ENCODE measurements at regions not wholly inside any gene's neighbourhood (a gene's known extent, or its start where the extent isn't known, plus 50 kb on each side); places are given as distances from the start of the nearest gene placed in this dataset.

DNA sequence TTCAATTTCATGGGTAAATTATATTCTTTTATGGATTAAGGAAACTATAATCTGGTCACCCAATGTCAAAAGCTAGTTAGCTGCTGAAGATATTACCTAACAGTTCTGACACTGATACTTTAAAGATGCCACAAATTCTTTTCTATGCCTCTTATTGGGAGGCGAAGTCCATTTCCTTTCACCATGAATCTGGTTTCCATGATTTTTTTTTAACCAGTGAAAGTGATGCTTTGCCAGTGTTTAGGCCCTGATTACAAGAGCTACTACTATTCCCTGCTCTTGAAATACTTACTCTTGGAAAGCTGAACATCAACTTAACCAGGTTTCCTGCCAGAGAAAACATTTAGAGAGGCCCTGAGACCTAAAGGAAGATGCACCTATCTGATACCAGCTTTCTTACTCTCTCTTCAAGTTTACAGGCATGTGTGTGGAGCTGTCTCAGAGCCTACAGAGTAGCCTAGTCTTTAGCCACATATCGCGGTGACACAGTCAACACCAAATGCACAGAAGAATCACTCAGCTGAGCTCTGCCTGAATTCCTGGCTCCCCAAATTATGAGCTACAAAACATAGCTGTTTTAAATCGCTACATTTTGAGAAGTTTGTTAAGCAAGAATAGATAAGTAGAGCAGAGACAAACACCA lies 1280.8 kb downstream of the PCDH7 start:
- H3K4me3 ChIP-seq (ENCODE audit: low read length), result no peak overlapping the region
- no peak for DNase-seq (ENCODE audit: low read depth)
- TF ChIP-seq, protein P1, sequence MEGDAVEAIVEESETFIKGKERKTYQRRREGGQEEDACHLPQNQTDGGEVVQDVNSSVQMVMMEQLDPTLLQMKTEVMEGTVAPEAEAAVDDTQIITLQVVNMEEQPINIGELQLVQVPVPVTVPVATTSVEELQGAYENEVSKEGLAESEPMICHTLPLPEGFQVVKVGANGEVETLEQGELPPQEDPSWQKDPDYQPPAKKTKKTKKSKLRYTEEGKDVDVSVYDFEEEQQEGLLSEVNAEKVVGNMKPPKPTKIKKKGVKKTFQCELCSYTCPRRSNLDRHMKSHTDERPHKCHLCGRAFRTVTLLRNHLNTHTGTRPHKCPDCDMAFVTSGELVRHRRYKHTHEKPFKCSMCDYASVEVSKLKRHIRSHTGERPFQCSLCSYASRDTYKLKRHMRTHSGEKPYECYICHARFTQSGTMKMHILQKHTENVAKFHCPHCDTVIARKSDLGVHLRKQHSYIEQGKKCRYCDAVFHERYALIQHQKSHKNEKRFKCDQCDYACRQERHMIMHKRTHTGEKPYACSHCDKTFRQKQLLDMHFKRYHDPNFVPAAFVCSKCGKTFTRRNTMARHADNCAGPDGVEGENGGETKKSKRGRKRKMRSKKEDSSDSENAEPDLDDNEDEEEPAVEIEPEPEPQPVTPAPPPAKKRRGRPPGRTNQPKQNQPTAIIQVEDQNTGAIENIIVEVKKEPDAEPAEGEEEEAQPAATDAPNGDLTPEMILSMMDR (conservative IDR thresholded peaks at IDR 0.05; ENCODE audit: low read depth, low read length), result no peak

DNA sequence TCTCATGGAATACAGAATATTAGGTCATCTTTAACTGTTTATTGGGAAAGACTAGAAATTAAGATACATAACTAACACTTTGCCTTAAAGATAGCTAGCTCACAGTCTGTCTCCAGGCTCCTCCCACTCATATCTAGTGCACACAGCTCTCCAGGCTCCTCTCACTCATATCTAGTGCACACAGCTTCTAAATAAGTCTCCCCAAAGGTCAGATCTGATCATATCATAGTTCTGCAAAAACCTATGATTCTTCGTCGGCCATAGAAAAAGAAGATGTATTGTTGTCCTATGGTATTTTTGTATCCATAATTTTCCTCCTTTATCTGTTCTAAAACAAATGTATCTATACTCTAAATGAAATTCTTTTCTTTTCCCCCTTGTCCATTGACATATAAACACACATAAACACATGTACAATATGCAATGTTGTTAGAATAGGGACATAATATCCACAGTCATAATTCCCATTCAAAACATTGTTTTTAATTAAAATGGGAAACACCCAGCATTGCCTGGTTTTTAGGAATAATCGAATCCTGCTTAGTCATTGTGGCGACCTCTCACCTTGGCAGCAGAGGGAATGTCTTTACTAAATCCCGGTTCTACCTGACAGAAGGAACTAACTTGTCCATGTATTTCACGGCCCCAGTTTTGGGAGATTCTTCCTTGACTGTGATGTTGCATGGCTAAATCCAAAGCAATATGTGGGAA lies 1282.0 kb downstream of the PCDH7 start:
- TF ChIP-seq, protein P1 (conservative IDR thresholded peaks at IDR 0.05; ENCODE audit: low read depth, low read length), result no peak
- H3K4me3 ChIP-seq (ENCODE audit: low read length), result no peak overlapping the region

DNA sequence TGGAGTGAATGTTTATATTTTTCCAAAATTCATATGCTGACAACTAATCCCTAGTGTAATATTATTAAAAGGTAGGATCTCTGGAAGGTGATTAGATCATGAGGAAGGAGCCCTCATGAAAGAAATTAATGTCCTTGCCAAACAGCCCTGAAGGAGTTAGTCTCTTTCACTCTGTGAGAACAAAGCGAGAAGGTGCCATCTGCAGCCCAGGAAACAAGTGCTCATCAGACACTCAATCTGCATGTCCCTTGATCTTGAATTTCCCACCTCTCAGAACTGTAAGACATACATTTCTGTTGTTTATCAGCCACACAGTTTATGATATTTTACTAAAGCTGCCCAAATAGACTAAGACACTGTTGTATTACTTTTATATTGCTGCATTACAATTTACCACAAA lies 1283.4 kb downstream of the PCDH7 start:
- no peak overlapping the region for H3K4me3 ChIP-seq (ENCODE audit: low read length)
- DNase-seq (ENCODE audit: low read depth), result no peak
- TF ChIP-seq, protein P1 (conservative IDR thresholded peaks at IDR 0.05; ENCODE audit: low read depth, low read length), result no peak

More for the DNA sequence above, 1282.0 kb downstream of the PCDH7 start:
- no peak for DNase-seq (ENCODE audit: low read depth)

DNA sequence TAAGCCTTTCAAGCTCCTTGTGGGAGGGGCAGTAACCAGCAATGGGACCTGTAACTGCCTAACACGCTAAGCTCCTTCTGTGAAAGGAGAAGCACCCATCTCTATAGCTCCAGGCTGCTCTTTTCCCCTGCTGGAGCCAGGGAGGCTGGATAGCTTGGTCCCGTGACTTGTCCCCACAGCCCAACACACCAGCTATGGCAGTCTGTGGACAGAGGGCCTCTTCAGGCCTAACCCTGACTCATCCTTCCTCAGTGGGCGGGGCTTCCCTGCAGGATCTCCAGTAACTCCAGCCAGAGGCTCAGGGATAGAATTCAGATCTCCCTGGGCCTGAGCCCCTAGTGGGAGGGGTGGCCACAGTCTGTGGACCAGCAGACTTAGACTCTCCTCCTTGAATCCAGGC lies 1290.1 kb downstream of the PCDH7 start:
- no peak overlapping the region for H3K4me3 ChIP-seq (ENCODE audit: low read length)
- TF ChIP-seq, protein P1 (conservative IDR thresholded peaks at IDR 0.05; ENCODE audit: low read depth, low read length), result no peak
- no peak for DNase-seq (ENCODE audit: low read depth)

DNA sequence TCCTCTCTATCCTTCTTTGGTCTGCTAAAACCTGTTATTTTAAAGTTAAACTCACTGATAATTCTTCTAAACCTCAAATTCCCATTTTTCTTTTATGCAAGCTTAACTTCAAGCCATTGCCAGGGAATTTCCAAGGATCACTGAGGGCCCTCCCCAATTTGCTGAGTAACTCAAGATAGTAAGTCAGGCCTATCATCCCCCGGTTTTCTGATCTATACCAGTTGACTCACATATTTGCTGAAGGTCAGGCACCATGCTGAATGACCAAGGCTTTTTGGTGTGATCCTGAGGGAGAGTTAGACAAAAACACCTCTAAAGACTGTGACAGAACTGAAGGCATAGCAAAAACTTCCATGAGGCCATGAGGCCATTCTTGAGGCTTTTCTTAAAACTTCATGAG lies 1301.9 kb downstream of the PCDH7 start:
- DNase-seq (ENCODE audit: low read depth), result no peak
- TF ChIP-seq, protein P1 (conservative IDR thresholded peaks at IDR 0.05; ENCODE audit: low read depth, low read length), result no peak
- H3K4me3 ChIP-seq (ENCODE audit: low read length), result no peak overlapping the region

DNA sequence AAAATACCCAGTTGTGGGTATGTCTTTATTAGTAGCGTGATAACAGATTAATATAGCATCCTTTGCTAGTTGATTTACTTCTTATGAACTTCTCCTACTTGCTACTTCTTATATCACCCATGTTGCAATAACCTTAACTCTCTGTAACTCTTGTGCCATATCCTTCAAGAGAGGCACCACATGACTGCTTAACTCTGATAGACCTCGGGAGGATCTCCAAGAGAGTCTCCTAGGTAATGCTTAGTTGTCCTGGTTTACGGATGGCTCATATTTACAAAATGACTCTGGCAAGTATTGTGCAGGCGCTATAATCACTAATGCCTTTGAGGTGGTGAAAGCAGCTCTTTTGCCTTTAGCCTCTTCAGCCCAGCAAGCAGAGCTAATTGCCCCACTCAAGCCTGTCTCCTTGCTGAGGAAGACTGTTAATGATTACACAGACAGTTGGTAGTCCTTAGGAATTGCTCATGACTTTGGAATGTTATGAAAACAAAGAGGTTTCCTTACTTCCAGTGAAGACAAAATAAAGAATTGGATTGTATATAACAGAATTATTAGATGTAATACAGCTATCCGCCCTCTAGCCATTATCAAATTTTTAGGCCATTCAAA lies 1305.8 kb downstream of the PCDH7 start:
- TF ChIP-seq, protein P1 (conservative IDR thresholded peaks at IDR 0.05; ENCODE audit: low read depth, low read length), result no peak
- no peak overlapping the region for H3K4me3 ChIP-seq (ENCODE audit: low read length)
- DNase-seq (ENCODE audit: low read depth), result peak; percentile 23

Measured in retinal pigment epithelial cell (primary cell).